Hepatocyte (in vitro differentiated cells): ENCODE measurements at regions not wholly inside any gene's neighbourhood (a gene's known extent, or its start where the extent isn't known, plus 50 kb on each side); places are given as distances from the start of the nearest gene placed in this dataset.

ENCODE experiments used
- DNase-seq: peaks from one replicate; pipeline ENCODE4 v3.0.0-alpha.2; 2016; ENCODE audit warnings: low spot score
- H2AFZ ChIP-seq: fragments of 200-600 bp; sonication (generic); 2 replicates; pipeline ENCODE4 v1.6.0; 2016; ENCODE audit warnings: antibody characterized with exemption, mild to moderate bottlenecking
- H3K27ac ChIP-seq: fragments of 200-600 bp; sonication (generic); 2 replicates; pipeline ENCODE4 v1.5.1; 2016; ENCODE audit warnings: mild to moderate bottlenecking
- H3K27me3 ChIP-seq: fragments of 200-600 bp; sonication (generic); 2 replicates; pipeline ENCODE4 v1.6.1; 2016
- H3K36me3 ChIP-seq: fragments of 200-600 bp; sonication (generic); replicated peaks from 2 replicates; pipeline ENCODE4 v1.5.1; 2016; ENCODE audit warnings: low read depth; ENCODE audit not compliant: insufficient read depth
- H3K4me1 ChIP-seq: fragments of 200-600 bp; sonication (generic); 2 replicates; pipeline ENCODE4 v1.5.1; 2016; ENCODE audit warnings: mild to moderate bottlenecking, moderate library complexity; ENCODE audit not compliant: insufficient read depth
- H3K4me2 ChIP-seq: fragments of 200-600 bp; sonication (generic); 2 replicates; pipeline ENCODE4 v1.6.0; 2016
- H3K4me3 ChIP-seq: fragments of 200-600 bp; sonication (generic); 2 replicates; pipeline ENCODE4 v1.5.1; 2016; ENCODE audit warnings: mild to moderate bottlenecking
- H3K79me2 ChIP-seq: fragments of 200-600 bp; sonication (generic); 2 replicates; pipeline ENCODE4 v1.6.0; 2017; ENCODE audit warnings: mild to moderate bottlenecking
- H3K9me2 ChIP-seq: fragments of 200-600 bp; sonication (generic); replicated peaks from 2 replicates; pipeline ENCODE4 v1.6.0; 2017; ENCODE audit warnings: mild to moderate bottlenecking; ENCODE audit not compliant: insufficient read depth
- H3K9me3 ChIP-seq: fragments of 200-600 bp; sonication (generic); 2 replicates; pipeline ENCODE4 v1.5.1; 2016; ENCODE audit warnings: low read depth, mild to moderate bottlenecking
- H4K20me1 ChIP-seq: fragments of 200-600 bp; sonication (generic); 2 replicates; pipeline ENCODE4 v1.6.0; 2016; ENCODE audit warnings: mild to moderate bottlenecking; ENCODE audit not compliant: insufficient read depth, poor library complexity, severe bottlenecking
- CTCF ChIP-seq: fragments of 200-600 bp; sonication (generic); IDR thresholded peaks from 2 replicates; pipeline ENCODE4 v1.5.1; 2016; ENCODE audit warnings: antibody characterized with exemption, mild to moderate bottlenecking; ENCODE audit not compliant: poor library complexity
- EZH2 ChIP-seq: fragments of 200-600 bp; sonication (generic); IDR thresholded peaks from 2 replicates; pipeline ENCODE4 v1.6.1; 2016; ENCODE audit warnings: antibody characterized with exemption, mild to moderate bottlenecking, borderline replicate concordance
- EZH2phosphoT487 ChIP-seq: fragments of 200-600 bp; sonication (generic); IDR thresholded peaks from one replicate; pipeline ENCODE4 v1.6.1; 2018; ENCODE audit warnings: antibody characterized with exemption, mild to moderate bottlenecking, low read depth, moderate library complexity; ENCODE audit not compliant: unreplicated experiment, severe bottlenecking
- WGBS: methylation state at CpG from one replicate; pipeline ENCODE4 v1.1.6; 2016; ENCODE audit warnings: low lambda C conversion rate; ENCODE audit errors: missing lambda C conversion rate; 5-methylcytosine and 5-hydroxymethylcytosine counted together

DNA sequence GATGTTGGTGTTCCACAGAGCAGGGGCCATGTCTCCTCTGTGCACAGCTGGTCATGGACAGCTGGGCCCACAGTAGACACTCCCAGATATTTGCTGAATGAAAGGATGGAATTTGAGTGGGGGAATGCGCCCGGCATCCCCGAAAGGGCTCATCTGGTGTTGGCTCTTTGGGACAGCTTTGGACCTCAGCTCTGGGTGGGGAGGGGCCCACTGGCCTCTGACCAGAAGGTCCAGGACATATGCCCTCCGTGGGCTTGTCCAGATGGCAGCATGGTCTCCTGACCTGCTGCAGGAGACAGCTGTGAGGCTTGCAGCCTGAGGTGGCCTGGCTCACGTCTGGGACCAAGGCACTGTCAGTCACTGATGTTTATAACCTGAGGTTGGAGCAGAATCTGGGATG lies 160.4 kb upstream of the AJAP1 start:
- H2AFZ ChIP-seq: no peak overlapping the region
- TF ChIP-seq EZH2 (no peak), CTCF (no peak), EZH2phosphoT487 (no peak)
- DNase-seq: no peak
- WGBS: 87% methylated on average over 5 of the region's 5 CpGs
- no peak overlapping the region for H3K27ac ChIP-seq
- H3K4me3 ChIP-seq: no peak overlapping the region
- no peaks in the 10 kb centered on the region for H3K4me1 ChIP-seq
- H3K27me3 ChIP-seq: no peaks in the 10 kb centered on the region
- H3K36me3 ChIP-seq: no peaks in the 10 kb centered on the region
- no peaks in the 10 kb centered on the region for H3K9me3 ChIP-seq
- H3K4me2 ChIP-seq: no peak overlapping the region
- no peaks in the 10 kb centered on the region for H3K79me2 ChIP-seq
- no peaks in the 10 kb centered on the region for H4K20me1 ChIP-seq
- no peaks in the 10 kb centered on the region for H3K9me2 ChIP-seq

- TF ChIP-seq EZH2phosphoT487 (no peak), CTCF (peak; percentile 9), EZH2 (no peak)
- no peaks in the 10 kb centered on the region for H3K79me2 ChIP-seq
Observed at GRCh38 chr1:4494558-4494957, 159.9 kb upstream of the AJAP1 start.

DNA sequence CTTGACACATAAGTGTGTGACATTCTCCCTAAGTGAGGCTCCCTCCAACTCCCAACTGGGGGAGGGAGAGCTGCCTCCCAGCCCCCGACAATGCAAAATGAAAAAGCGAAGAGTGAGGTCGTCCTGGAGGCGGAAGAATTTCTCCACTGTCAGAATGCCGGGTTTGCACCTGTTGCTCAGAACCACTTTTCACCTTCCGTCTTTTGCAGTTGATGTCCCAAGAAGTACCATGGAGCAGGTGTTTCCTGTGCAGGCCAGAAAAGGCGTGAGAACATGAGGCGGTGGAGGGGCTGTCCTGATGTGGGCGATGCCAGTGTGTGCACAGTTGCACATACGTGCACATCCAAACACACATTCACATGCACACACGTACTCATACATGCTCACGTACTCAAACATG lies 158.6 kb upstream of the AJAP1 start:
- H3K9me2 ChIP-seq: no peaks in the 10 kb centered on the region
- H2AFZ ChIP-seq: no peak overlapping the region
- H3K4me2 ChIP-seq: no peak overlapping the region
- DNase-seq: no peak
- no peaks in the 10 kb centered on the region for H3K9me3 ChIP-seq
- no peaks in the 10 kb centered on the region for H4K20me1 ChIP-seq
- 89% methylated on average over 12 of the region's 12 CpGs for WGBS
- H3K27me3 ChIP-seq: no peaks in the 10 kb centered on the region
- no peaks in the 10 kb centered on the region for H3K79me2 ChIP-seq
- H3K27ac ChIP-seq: no peak overlapping the region
- no peaks in the 10 kb centered on the region for H3K4me1 ChIP-seq
- no peaks in the 10 kb centered on the region for H3K36me3 ChIP-seq
- TF ChIP-seq EZH2phosphoT487 (no peak), EZH2 (no peak), CTCF (no peak)
- no peak overlapping the region for H3K4me3 ChIP-seq

More at GRCh38 chr1:4494558-4494957, 159.9 kb upstream of the AJAP1 start:
- Histone ChIP-seq H3K27me3 (no peaks in the 10 kb centered on the region), H4K20me1 (no peaks in the 10 kb centered on the region), H3K9me3 (no peaks in the 10 kb centered on the region), H3K27ac (no peak overlapping the region), H3K4me1 (no peaks in the 10 kb centered on the region), H3K4me3 (no peak overlapping the region), H3K9me2 (no peaks in the 10 kb centered on the region), H3K4me2 (no peak overlapping the region), H3K36me3 (no peaks in the 10 kb centered on the region), H2AFZ (no peak overlapping the region)
- WGBS: 47% methylated on average over 7 of the region's 7 CpGs
- no peak for DNase-seq

DNA sequence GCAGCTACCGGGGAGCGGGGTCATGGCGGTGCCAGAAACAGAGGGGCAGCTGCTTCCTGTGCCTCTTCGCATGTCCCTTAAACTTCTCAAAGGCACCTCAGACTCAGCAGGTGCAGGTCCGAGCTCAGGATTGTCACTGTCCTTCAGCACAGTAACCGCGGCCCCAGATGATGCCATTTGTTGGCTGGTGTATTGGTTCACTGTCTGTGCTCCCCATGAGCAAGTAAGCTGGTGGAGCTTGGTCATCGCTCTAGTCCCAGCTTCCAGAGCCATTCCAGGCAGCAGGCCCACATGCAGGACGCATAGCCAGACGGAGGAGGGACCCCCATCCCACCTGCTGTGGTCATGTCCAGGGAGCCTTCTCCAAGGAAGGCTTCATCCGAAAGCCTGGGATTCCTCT lies 154.0 kb upstream of the AJAP1 start:
- no peaks in the 10 kb centered on the region for H3K36me3 ChIP-seq
- H2AFZ ChIP-seq: no peak overlapping the region
- H3K9me3 ChIP-seq: no peaks in the 10 kb centered on the region
- H3K4me1 ChIP-seq: no peaks in the 10 kb centered on the region
- H3K27ac ChIP-seq: no peak overlapping the region
- no peak for DNase-seq
- no peak for TF ChIP-seq CTCF
- H4K20me1 ChIP-seq: no peaks in the 10 kb centered on the region
- H3K79me2 ChIP-seq: no peaks in the 10 kb centered on the region
- H3K4me3 ChIP-seq: no peak overlapping the region
- no peaks in the 10 kb centered on the region for H3K9me2 ChIP-seq
- WGBS: 95% methylated on average over 11 of the region's 11 CpGs
- no peak overlapping the region for H3K4me2 ChIP-seq
- no peaks in the 10 kb centered on the region for H3K27me3 ChIP-seq
